ENCODE measurements at regions not wholly inside any gene's neighbourhood (a gene's known extent, or its start where the extent isn't known, plus 50 kb on each side); places are given as distances from the start of the nearest gene placed in this dataset.

DNA sequence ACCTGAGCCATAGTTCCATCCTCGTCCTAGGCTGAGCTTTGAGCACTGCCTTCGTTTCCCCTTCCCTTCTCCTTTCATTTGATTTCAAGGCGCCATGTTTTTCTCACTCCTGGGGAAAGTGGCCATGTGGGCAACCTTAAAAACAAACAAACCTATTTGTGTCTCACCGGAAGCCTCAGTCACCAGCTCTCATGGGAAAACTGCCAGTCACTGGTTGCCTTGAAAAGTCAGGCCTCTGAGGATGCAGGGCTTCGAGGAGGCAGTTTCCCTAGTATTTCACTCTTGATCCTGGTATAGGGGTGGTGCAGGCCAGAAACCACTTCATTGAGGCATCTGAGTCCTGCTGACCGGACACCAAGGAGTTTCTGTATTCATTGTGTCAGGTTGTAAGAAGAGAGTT is 59.2 kb upstream of the TRIB2 start:
- TF ChIP-seq, protein P1, sequence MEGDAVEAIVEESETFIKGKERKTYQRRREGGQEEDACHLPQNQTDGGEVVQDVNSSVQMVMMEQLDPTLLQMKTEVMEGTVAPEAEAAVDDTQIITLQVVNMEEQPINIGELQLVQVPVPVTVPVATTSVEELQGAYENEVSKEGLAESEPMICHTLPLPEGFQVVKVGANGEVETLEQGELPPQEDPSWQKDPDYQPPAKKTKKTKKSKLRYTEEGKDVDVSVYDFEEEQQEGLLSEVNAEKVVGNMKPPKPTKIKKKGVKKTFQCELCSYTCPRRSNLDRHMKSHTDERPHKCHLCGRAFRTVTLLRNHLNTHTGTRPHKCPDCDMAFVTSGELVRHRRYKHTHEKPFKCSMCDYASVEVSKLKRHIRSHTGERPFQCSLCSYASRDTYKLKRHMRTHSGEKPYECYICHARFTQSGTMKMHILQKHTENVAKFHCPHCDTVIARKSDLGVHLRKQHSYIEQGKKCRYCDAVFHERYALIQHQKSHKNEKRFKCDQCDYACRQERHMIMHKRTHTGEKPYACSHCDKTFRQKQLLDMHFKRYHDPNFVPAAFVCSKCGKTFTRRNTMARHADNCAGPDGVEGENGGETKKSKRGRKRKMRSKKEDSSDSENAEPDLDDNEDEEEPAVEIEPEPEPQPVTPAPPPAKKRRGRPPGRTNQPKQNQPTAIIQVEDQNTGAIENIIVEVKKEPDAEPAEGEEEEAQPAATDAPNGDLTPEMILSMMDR (IDR thresholded peaks at IDR 0.05): no peak
- TF ChIP-seq POLR2A (IDR thresholded peaks at IDR 0.05) (no peak), POLR2AphosphoS5 (IDR thresholded peaks at IDR 0.05) (no peak), EP300 (IDR thresholded peaks at IDR 0.05) (no peak)
